Adrenal gland (tissue), 9 donors: ENCODE measurements at regions not wholly inside any gene's neighbourhood (a gene's known extent, or its start where the extent isn't known, plus 50 kb on each side); places are given as distances from the start of the nearest gene placed in this dataset.

Experiments used
- DNase-seq, 7 donors: peaks; one replicate each; pipeline ENCODE4 v3.0.0-alpha.2; 2019 to 2020
- H3K27ac ChIP-seq, 5 donors: fragments of 200-600 bp; sonication (generic) in 4 of 5; 1 replicate in 3 of 5; 2 replicates in 2 of 5; pipeline versions ENCODE4 v1.5.1 to v1.8.0; 2016 to 2020; ENCODE audit warnings: mild to moderate bottlenecking in 1 of 5
- H3K27me3 ChIP-seq: fragments of 200-600 bp; 2 replicates; pipeline ENCODE4 v1.8.0; 2021
- H3K36me3 ChIP-seq, 2 donors: fragments of 200-600 bp; replicated peaks in 1 of 2; 1 replicate in 1 of 2; 2 replicates in 1 of 2; pipeline versions ENCODE4 v1.5.1 to v1.8.0; 2018 to 2022
- H3K4me1 ChIP-seq, 2 donors: fragments of 200-600 bp; replicated peaks in 1 of 2; 1 replicate in 1 of 2; 2 replicates in 1 of 2; pipeline versions ENCODE4 v1.5.1 to v1.8.0; 2018 to 2021
- H3K4me3 ChIP-seq, 4 donors: fragments of 200-600 bp; sonication (generic) in 3 of 4; one replicate each; pipeline ENCODE4 v1.5.1; 2016 to 2018
- H3K9me3 ChIP-seq, 3 donors: fragments of 200-600 bp; sonication (generic) in 1 of 3; replicated peaks in 1 of 3; 1 replicate in 2 of 3; 2 replicates in 1 of 3; pipeline versions ENCODE4 v1.5.1 to v1.8.0; 2016 to 2021
- POLR2A ChIP-seq, 2 donors: fragments of 450-650 bp; IDR thresholded peaks; one replicate each; pipeline ENCODE4 v1.6.1; 2017; ENCODE audit warnings: antibody characterized with exemption in 2 of 2, mild to moderate bottlenecking in 2 of 2, moderate library complexity in 1 of 2
- WGBS, 4 donors: extraction: QIAGEN DNeasy Blood & Tissue Kit in 2 of 4; methylation state at CpG; one replicate each; pipeline versions ENCODE4 v1.1.5 to v1.1.7; 2013 to 2017; 5-methylcytosine and 5-hydroxymethylcytosine counted together
- intact Hi-C, 2 donors: fragments of 100-400 bp; cut with DNase I; formaldehyde crosslinking; loops; one replicate each; pipeline versions ENCODE4 v1.14.1 to v1.15.0; 2022 to 2023
- TF ChIP-seq, protein P1 (sequence below), 6 experiments: fragments of 450-650 bp in 4 of 6; fragments of 200-600 bp in 2 of 6; sonication (generic) in 1 of 6; IDR thresholded peaks; 1 replicate in 5 of 6; 2 replicates in 1 of 6; pipeline versions ENCODE4 v1.5.1 to v1.8.0; 2016 to 2021; ENCODE audit warnings: antibody characterized with exemption in 6 of 6, mild to moderate bottlenecking in 2 of 6, moderate library complexity in 1 of 6
- donor health status: healthy with polysubstance abuse.
- donor health status: Bipolar disorder and iron deficiency.
- donor health status: DM: yes; HTN: yes; CAD: no.
- donor health status: DM: no; HTN: no; CAD: no.
- donor health status: DM: no; HTN: no; CAD: no.

DNA sequence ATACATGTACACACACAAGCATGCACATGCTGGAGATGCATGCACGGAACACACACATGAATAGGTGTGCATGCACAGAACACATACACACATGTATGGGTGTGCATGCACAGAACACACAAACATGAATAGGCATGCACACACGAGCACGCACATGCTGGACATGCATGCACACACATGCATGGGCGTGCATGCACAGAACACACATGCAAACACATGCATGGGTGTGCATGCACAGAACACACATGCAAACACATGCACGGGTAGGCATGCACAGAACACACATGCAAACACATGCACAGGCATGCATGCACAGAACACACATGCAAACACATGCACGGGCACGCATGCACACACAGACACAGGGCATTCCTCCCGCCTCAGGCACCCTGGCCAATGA is 382.3 kb downstream of the IRX2 start:
- DNase-seq = no peak
- Histone ChIP-seq H3K36me3 (no peaks in the 10 kb centered on the region), H3K27ac (no peak overlapping the region), H3K4me3 (no peak overlapping the region), H3K27me3 (no peaks in the 10 kb centered on the region), H3K9me3 (no peaks in the 10 kb centered on the region), H3K4me1 (no peaks in the 10 kb centered on the region)
- WGBS, 4 donors = 79 to 89% (median 83%) methylated on average over 8 of the region's 8 CpGs
- TF ChIP-seq, protein P1, sequence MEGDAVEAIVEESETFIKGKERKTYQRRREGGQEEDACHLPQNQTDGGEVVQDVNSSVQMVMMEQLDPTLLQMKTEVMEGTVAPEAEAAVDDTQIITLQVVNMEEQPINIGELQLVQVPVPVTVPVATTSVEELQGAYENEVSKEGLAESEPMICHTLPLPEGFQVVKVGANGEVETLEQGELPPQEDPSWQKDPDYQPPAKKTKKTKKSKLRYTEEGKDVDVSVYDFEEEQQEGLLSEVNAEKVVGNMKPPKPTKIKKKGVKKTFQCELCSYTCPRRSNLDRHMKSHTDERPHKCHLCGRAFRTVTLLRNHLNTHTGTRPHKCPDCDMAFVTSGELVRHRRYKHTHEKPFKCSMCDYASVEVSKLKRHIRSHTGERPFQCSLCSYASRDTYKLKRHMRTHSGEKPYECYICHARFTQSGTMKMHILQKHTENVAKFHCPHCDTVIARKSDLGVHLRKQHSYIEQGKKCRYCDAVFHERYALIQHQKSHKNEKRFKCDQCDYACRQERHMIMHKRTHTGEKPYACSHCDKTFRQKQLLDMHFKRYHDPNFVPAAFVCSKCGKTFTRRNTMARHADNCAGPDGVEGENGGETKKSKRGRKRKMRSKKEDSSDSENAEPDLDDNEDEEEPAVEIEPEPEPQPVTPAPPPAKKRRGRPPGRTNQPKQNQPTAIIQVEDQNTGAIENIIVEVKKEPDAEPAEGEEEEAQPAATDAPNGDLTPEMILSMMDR (IDR thresholded peaks at IDR 0.05) = no peak
- TF ChIP-seq POLR2A (IDR thresholded peaks at IDR 0.05) = no peak
- intact Hi-C loops = loop anchor here in 1 of 2 donors (10.0 kb wide), 1 partner anchor 486 kb away; no protein-coding TSS in a partner anchor

DNA sequence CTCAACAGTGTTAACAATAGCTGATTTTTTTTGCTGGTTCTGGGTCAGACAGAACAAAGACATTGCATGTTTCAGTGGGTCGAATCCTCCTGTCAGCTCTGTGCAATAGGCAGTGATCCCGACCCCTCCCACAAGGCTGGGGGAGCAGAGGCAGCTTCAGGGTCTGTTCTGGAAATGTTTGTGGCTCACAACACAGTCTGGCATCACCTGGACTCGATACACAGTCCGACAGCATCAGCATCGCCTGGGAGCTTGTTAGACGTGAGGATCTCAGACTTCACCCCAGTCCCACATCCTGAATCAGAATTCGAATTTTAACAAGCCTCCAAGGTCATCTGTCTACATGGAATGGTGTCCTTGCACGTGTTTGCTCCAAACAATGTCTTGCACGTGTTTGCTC is 384.7 kb downstream of the IRX2 start:
- Histone ChIP-seq H3K27ac (no peak overlapping the region), H3K27me3 (no peaks in the 10 kb centered on the region), H3K9me3 (no peaks in the 10 kb centered on the region), H3K36me3 (no peaks in the 10 kb centered on the region), H3K4me1 (no peaks in the 10 kb centered on the region), H3K4me3 (no peak overlapping the region)
- no peak for DNase-seq
- WGBS, 4 donors = 59 to 66% (median 64%) methylated on average over 8 to 9 of the region's 9 CpGs
- intact Hi-C loops = loop anchor here in 1 of 2 donors (10.0 kb wide), 1 partner anchor 488 kb away; no protein-coding TSS in a partner anchor
- TF ChIP-seq POLR2A (IDR thresholded peaks at IDR 0.05) = no peak
- TF ChIP-seq, protein P1 (IDR thresholded peaks at IDR 0.05) = no peak

DNA sequence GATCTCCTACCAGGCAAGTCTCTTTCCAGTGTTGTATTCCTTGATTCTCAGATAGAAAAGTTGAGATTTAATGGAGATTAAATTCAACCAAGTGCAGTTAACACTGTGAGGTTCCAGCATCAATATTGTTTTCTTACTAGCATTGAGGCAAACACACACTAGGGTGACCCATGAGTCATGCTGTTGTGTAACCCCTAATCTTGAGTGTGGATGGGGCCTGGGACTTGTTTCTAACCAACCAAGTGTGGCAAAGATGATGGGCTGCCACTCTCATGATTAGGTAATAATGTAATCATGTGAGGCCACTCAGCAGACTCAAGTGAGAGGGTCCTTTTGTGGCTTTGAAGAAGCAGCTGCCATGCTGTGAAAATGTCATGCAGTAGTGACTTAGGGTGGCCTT is 394.2 kb downstream of the IRX2 start:
- Histone ChIP-seq H3K36me3 (no peaks in the 10 kb centered on the region), H3K27ac (no peak overlapping the region), H3K9me3 (no peaks in the 10 kb centered on the region), H3K4me3 (no peak overlapping the region), H3K4me1 (no peaks in the 10 kb centered on the region), H3K27me3 (no peaks in the 10 kb centered on the region)
- DNase-seq = no peak
- intact Hi-C loops = no loop called here
- TF ChIP-seq, protein P1 (IDR thresholded peaks at IDR 0.05) = no peak
- TF ChIP-seq POLR2A (IDR thresholded peaks at IDR 0.05) = no peak

DNA sequence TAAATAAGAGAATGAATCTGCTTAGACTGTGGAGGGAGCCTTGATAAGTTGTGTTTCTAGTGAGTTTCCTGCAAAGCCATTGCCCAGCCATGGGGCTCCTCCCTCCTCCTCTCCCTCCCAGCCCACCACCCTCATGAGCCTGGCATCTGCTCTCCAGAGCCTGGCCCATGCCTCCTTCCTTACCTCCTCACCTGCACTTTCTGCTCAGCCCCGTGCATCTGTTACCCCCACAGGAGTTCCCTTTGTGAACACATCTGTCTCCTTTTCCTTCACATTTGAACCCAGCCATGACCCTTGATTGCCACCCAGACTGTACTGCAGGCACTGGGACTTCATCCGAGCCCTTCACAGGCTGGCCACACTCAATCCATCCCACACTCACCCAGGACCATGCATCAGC is 395.6 kb downstream of the IRX2 start:
- no peak for TF ChIP-seq POLR2A (IDR thresholded peaks at IDR 0.05)
- TF ChIP-seq, protein P1 (IDR thresholded peaks at IDR 0.05) = no peak
- H3K27me3 ChIP-seq = no peaks in the 10 kb centered on the region
- no peak overlapping the region for H3K4me3 ChIP-seq
- DNase-seq = no peak
- WGBS, 4 donors = 44 to 55% (median 48%) methylated on average over 2 of the region's 2 CpGs
- no peaks in the 10 kb centered on the region for H3K9me3 ChIP-seq
- intact Hi-C loops = no loop called here
- H3K4me1 ChIP-seq = no peaks in the 10 kb centered on the region
- no peak overlapping the region for H3K27ac ChIP-seq
- no peaks in the 10 kb centered on the region for H3K36me3 ChIP-seq
